NCI-H345 treated with DMSO at 0.1 percent for 48 hours (cell line): ENCODE measurements at regions not wholly inside any gene's neighbourhood (a gene's known extent, or its start where the extent isn't known, plus 50 kb on each side); places are given as distances from the start of the nearest gene placed in this dataset.
"Not testable (repeated sequence)": the region's sequence is repeated elsewhere in the genome, so short reads cannot be mapped to it uniquely, and the experiment has no call there.

Experiments
- DNase-seq: peaks from one replicate; lab custom pipeline; 2025; ENCODE audit not compliant: unreplicated experiment; lab: John Stamatoyannopoulos, UW

DNA sequence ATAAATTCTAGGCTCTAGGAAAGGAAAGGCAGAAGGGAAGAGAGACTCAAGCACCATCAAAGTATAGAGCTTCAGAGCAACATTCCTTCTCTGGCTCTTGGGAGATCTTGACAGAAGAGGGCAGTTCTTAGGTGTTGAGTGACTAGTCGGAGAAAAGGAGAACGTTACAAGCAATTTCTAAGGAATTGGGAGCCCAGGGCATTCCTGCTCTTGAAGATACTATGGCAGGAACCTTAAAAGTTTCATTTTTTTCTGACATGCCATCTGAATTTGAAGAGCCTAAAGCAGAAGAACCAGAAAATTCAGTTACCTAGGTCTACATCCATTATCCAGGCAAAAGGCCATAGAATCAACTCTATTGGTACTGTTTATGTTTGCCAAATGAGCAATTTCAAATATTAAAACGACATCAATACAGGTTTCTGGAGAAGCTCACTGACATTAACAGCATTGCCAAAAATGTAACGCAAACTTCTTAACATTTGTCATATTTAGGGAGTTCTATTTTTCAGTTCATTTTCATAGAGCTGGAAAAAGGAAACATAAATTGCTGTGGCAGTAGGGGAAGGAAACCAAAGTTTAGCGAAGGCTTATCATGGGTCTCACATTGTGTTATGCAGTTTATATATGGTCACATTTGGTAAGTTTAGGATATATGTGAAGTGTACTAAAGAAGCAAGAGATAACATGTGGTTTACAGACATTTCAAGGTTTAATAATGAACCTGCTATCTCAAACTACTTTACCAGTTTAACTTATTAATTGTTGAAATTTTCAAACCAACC is 210.1 kb upstream of the NRIP1 start:
- DNase-seq, result no peak

DNA sequence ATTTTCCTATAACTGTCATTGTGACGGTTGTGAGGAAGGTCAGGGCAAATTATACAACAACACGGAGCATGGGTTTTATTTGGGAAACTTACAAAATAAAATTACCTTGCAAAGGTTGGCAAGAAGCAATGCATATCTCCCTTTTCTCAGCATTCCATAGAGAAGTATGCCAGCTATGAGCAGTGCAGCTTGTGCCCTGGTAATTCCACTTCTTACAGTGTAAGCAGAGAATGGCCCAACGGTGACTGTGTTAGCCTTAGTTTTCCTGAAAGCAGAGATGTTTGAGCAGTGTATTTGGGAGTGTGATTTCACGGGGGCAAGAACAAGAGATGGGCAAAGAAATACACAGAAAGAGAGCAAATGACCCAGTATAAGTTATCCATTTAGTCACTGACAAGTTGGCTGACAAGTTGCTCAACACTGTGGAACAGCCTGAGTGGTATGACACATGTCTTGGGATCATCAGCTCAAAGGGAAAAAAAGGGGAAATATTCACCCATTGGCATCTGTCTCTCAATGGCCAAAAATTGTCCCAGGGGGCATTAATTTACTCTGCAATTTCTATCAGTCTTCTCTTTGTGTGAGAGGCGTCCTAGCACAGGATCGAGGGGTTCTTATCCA is 210.9 kb upstream of the NRIP1 start:
- DNase-seq, result no peak

DNA sequence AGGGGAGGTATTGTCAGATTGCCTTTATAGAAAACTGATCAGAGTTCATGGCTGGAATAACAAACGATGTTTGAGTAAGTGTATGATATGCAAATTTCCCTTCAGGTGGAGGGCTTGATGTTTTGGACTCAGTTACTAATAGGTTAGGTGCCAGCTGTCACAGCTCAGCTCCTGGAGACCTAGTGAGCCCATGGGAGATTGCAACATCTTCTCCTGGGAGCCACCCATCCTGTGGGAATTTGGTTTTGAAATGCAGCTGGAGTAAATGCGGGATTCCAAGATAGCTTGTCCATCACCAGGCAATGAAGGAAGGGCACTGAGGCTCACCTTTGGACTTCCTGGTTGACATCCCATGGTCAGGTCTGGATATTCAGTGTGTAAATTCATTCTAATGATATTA is 211.4 kb upstream of the NRIP1 start:
- no peak for DNase-seq

DNA sequence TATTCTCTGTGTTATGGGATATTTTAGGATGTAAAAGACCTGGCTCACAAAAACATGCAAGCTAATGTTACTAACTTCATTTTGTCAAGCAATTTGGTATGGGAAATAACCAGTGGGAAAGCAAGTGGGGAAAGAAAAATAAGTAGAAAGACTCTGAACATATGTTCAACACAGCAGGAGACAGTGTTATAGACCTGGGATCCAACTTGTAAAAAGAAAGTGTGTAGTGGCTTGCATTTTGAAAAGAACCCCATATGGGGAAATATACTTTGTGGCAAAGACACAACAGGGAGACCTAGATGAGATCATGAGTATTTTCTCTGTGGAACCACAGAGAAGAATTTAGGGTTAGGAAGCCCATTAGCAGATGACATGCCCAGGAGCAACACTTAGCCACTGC is 212.7 kb upstream of the NRIP1 start:
- DNase-seq, result no peak

DNA sequence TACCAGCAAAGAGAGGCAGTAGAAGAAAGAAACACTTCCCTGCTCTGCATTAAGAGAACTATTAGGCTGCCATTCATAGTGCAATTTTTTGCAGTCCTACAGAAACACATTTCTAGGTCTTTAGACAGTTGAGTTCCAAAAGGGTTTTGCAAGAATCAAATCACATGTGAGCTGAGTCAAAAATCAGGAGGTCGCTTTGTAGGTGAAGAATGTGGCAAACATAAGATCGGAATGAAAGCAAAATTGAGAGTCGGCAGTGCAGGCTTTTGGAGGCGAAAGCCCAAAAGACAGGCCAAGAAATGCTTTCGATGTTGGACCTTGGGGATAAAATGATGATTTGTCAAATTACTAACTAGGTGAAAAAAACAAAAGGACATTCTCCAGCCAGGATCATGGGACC is 213.5 kb upstream of the NRIP1 start:
- DNase-seq, result no peak

DNA sequence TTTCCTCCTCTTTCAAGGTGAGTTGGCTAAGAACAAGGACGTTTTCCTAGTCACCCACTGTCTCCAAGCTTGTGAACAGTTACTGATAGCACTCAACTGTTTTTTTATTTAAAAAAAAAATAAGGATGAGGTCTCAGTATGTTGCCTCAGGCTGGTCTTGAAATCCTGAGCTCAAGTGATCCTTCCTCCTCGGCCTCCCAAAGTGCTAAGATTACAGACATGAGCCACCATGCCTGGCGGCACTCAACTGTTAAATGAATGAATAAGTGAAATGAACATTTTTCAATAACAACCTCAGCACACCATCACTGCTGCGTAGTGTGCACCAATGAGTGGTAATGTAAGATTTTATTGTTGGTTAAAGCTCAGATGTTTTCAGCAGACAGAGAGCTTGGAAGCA is 214.1 kb upstream of the NRIP1 start:
- no peak for DNase-seq

DNA sequence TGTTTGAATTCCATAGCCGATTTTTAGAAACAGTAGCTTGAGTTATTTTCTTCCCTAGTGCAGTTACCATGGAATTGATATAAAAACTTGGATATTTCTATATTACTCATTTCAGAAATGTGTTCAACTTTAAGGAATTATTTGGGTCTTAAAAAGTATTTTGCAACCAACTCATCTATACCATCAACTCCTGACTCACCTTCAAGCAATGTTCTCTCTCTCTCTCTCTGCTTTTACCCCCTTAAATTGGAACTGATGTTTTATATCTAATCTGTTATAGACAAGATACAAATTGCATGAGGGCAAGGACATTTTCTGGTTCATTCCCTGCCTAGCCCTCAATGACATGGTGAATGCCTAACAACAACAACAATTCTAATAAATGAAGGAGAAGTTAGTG is 214.7 kb upstream of the NRIP1 start:
- no peak for DNase-seq

DNA sequence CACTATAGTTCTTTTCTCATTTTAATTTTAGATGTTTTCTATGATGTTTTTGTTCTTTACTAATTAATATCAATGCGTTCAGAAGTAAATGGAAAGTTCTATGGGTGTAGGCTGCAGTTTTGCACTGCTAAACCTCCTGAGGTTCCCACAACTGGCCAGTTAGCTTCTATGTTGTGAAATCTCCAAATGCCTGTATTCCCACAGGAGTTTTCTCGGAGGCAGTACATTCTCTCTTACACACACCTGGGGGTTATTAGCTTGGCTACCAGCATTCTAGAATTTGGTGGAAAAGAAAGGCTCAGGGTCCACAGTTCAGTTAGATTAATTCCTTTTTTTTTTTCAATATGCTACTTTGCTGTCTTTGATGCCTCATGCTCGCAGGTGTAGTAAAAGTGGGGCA is 216.9 kb upstream of the NRIP1 start:
- DNase-seq, result no peak

DNA sequence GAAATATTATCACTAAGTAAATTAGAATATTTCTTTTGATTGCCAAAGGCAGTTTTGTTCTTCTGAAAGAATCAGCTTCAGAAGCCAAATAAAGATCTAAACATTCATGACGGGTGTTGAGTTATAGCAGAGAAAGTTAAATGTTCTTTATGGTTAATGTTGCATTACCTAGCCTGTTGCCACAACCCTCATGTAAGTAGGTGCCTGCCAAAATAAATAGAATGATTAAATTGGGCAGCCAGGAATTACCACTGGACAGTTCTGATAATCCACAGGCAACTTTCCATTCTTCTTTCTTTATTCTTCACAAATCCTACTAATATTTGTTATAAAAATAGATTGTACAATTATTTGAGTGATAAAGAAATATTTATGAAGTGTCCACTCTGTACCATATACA is 217.9 kb upstream of the NRIP1 start:
- no peak for DNase-seq

DNA sequence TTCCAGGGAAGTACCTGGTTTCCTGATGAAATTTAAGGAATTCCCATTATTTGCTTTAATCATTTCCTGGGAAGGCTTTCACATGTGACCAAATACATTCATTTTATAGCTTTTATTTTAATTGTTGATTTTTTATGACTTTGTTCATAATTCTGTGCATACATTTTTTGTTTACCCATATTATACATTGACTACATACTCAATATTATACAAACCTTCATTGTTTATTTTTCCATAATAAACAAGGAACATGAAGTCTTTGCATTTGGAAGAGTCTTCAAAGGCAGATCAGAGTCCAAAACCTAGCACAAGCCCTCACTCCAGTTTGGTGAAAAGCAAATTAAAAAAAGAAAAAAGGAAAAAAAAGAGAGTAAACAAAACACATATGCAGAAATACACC is 218.3 kb upstream of the NRIP1 start:
- no peak for DNase-seq

DNA sequence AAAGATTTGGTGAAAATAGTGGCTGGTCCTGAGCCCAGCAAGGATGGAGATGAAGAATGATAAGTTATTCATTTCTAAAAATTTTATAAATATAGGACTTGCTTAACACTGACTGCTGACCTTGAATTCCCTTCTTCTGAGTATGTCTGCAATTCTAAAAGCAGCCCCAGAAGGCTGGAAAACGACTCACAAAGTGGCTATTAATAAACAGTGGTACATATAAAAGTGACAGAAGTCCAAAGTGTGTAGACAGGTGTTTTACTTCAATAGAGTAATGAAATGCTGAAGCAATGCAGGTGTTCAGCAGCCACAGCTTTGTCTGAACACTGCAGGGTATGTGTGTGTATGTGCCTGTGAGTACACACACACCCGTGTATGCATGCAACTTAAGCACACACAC is 219.0 kb upstream of the NRIP1 start:
- DNase-seq, result no peak

DNA sequence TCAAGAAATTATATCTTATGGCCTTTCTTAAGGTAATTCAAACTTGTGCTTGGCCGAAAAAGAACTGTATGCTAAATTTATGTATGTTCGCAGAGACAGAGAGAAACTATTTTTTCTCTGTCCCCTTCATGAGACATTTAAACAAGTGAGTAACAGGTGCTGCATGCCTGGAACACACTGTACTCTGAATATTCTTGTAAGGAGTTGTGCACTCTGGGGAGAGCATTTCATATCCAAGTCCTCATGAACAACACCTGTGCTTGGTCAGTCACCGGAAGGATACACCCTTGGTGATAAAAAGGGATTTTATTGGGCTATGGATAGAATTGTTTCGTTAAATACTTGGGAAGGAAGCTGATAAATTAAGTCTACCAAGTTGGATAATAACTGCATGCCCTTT is 220.8 kb upstream of the NRIP1 start:
- no peak for DNase-seq

DNA sequence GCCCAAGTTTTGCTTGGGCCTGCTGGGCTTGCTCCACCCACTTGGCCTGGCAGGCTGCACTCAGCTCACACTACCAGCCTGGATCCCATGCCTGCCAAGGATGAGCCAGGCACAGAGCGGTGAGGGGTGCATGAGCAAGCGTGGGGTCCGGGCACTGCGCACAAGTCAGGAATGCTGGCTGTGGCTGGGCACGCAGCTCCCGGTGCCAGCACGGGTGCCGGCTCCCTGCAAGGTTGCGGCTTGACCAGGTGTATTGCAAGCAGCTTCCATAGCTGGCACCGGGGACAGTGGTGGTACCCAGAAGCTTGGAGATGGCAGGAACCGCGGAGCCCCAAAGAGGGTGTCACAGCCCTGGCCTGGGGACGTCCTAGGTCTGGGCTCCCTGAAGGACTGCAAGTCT is 224.4 kb upstream of the NRIP1 start:
- no peak for DNase-seq

DNA sequence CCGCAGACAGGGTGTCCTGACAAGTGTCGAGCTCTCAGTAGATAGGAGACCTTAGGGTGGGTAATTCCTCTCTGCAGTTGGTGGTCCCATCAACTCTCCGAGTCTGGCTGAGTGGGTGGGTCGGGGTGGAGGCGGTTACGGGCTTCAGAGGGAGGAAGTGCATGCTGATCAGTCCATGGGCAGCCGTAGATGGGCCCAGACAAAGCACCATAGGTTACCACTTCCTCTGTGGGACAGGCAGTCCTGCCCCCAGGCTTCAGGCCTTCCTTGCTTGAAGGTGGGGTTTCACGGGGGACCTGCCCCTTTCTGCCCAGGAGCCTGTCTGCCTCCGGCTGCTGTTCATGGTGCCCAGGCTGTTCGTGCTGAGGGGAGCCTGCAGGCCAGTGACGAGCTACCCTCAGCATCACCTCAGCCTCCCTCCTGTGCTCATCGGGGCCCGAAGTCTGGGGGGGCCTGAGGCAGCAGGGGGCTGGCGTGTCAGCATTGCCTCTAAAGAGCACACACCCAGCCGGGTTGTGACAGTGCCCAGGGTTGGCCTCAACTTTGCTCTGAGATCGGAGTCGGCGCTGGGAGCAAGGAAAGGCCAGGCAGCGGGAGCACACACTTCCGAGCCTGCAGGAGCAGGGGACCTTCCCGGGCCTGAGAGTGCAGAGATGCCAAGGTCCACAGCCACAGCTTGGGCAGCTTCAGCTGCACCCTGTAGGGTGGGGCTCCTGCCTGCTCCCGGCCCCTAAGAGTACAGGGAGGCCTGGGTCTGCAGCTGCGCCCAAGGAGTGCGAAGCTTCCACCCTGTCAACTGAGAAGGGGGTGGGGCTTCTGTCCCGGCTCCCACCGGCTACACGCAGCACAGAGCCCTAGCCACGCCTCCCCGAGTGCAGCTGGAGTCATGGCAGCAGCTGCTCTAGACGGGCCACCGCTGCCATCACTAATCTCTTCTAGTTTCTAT is 225.4 kb upstream of the NRIP1 start:
- no peak for DNase-seq

DNA sequence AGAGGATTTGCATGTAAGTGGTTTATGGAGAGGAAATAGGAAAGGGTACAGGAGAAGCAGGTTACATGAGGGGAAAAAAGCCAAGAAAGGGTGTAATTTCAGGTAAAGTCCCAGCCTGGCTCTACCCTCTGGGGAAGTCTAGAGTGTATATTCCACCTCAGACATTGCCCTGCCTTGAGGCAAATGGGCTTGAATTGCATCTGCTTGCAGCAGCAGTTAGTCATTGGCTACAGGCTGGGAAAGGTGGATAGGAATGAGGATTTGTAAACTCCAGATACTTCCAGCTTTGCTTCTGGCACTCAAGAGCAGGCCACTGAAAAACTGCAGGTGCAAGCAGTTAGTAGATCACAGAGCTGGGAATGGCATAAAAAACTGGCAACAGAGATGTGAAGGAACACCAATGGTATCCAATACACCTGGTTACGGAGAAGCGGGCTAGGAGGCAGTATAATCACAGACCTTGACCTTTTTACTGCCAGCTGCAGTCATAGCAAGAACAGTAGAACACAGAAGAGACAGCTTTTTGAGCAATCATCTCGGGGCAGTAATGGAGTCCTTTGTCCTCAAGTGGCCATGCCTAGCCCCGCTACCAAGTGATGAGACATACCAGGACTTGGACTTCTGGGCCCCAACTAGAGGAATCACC is 226.9 kb upstream of the NRIP1 start:
- no peak for DNase-seq

DNA sequence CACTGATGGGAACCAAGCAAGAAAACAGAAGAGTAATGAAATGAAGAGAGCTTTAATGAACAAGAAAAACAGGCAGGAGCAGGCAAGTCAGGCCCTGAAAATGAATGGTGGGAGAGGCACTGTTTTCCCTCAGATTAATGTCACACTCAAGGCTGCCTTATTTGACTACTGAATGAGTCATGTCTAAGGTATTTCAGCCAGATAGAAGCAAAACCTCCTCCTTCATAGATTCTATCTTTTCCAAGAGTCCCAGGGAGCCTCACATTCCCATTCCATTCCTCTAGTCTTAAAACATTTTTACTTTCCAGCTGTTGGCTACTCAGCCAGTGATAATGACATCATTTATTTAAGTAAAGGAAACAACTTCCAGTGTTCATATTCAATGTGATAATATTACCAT is 228.4 kb upstream of the NRIP1 start:
- no peak for DNase-seq

DNA sequence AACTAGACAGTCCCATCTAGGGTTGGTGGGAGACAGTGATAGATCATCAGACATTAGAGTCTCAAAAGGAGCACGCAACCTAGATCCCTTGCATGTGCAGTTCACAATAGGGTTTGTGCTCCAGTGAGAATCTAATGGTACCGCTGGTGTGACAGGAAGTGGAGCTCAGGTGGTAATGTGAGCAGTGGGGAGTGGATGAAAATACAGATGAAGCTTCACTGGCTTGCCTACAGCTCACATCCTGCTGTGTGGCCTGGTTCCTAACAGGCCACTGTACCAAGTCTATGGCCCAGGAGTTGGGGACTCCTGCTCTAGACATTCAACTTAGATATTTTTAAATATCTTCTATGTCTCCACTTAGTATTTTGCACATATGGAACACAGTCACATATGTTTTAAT is 231.1 kb upstream of the NRIP1 start:
- no peak for DNase-seq

DNA sequence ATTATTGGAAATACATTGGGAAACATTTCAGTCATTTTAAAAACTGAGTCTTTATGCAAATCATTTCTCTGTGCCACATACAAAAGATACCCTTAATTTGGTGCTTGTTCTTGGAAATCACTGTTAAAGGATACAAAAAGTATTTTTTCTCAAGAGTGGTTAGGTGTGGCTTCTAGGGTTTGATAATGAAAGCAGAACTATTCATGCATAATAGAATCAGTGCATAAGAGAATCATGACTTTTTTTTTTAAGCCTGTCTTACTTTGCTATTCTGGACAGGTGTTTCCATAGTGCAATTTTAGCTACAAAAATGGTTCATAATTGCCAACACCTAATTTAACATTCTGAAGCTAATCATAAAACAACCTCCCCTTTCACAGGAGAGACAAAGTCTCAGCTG is 233.0 kb upstream of the NRIP1 start:
- no peak for DNase-seq

DNA sequence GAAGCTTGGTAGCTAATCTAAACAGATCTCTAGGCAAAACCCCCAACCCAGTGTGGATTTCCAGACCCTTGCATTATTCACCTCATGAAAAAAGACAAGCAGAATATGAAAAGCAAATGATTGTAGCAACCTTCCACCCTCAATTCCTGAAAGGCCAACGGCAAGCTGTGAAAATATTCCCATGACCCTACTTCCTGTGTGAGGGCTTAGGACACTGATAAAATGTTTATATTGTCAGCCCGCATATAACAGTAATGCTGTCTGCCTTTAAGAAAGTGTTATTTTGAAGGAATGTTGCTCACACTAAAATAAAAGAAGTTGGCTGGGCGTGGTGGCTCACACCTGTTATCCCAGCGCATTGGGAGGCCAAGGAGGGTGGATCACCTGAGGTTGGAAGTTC is 233.5 kb upstream of the NRIP1 start:
- DNase-seq, result no peak

DNA sequence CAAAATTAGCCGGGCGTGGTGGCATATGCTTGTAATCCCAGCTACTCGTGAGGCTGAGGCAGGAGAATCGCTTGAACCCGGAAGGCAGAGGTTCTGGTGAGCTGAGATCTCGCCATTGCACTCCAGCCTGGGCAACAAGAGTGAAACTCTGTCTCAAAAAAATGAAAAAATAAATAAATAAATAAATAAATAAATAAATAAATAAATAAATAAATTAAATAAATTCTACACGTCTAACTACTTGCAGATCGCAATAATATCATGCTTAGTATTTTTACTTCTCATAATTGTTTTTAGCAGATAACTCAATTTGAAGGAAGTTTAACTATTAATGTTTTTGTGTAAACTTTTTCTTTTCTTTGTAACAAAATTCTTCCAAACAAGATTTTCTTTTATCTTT is 234.0 kb upstream of the NRIP1 start:
- not testable (repeated sequence) for DNase-seq

DNA sequence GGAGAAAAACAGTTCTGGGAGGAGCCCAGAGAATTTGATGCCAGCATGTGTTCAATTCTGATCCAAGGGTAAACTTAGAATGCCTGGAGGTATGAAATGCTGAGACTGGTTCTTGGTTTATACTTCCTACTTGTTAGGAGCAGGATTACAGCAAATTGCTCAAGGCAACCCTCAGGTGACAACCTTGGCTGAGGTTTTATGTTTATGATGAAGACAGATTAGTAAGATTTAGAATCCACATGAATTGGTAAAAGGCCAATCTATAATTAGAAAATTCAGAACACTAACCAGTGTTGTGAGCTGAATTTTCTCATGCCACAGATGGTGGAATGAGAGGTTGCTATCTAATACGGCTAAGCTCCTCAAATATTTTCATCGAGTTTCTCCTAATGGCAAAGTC is 235.3 kb upstream of the NRIP1 start:
- no peak for DNase-seq
